ENCODE measurements at regions not wholly inside any gene's neighbourhood (a gene's known extent, or its start where the extent isn't known, plus 50 kb on each side); places are given as distances from the start of the nearest gene placed in this dataset.

- H3K4me1 ChIP-seq (ENCODE audit: insufficient read depth, low read length) = peaks cover 21% of the 10 kb centered on the region
- H3K4me2 ChIP-seq (ENCODE audit: insufficient read depth, low read length) = no peak overlapping the region
- TF ChIP-seq CTCF (IDR thresholded peaks at IDR 0.05; ENCODE audit: borderline replicate concordance, extremely low read depth, low read length, poor library complexity, severe bottlenecking) (no peak), EZH2 (IDR thresholded peaks at IDR 0.05; ENCODE audit: borderline replicate concordance, low read depth, low read length, severe bottlenecking) (no peak)
- no peaks in the 10 kb centered on the region for H3K27me3 ChIP-seq (ENCODE audit: insufficient read depth, low read length, poor library complexity)
- H3K36me3 ChIP-seq (ENCODE audit: insufficient read depth, low read length) = no peaks in the 10 kb centered on the region
- ATAC-seq (ENCODE audit: insufficient read depth, low read depth) (no peak), DNase-seq (no peak)
- H3K9me3 ChIP-seq (ENCODE audit: insufficient read depth, low read length, severe bottlenecking) = no peaks in the 10 kb centered on the region
- no peak overlapping the region for H3K27ac ChIP-seq (ENCODE audit: low read length)
- no peak overlapping the region for H2AFZ ChIP-seq (ENCODE audit: low read depth, low read length)
- no peaks in the 10 kb centered on the region for H4K20me1 ChIP-seq (ENCODE audit: insufficient read depth, low read length)
- no peaks in the 10 kb centered on the region for H3K79me2 ChIP-seq (ENCODE audit: insufficient read depth, low read length)
- H3K4me3 ChIP-seq (ENCODE audit: low read depth in 1 of 2, low read length in 2 of 2) = no peak overlapping the region
- no peak overlapping the region for H3K9ac ChIP-seq (ENCODE audit: low read depth, low read length)
Measured at GRCh38 chr7:118369987-118370386, 145.5 kb downstream of the ANKRD7 start.

DNA sequence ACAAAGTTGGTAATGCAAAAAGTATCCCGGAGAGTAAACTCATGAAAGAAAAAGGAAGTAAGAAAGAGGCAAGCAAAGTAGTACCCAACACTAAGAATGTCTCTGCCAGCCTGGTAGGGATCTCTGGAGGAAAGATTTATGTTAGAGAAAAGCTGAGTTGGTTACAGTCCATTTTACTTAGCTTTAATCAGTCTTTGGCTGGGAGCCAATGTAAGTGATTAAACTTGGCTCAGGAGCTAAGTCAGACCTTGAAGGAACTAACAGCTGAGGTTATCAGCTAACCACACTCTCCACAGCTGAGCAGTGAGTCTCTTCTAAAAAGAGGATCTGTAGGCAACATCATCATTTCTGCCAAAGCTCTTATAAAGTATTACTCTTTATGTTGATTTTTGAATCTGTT is 148.0 kb downstream of the ANKRD7 start:
- H4K20me1 ChIP-seq (ENCODE audit: insufficient read depth, low read length) = no peaks in the 10 kb centered on the region

DNA sequence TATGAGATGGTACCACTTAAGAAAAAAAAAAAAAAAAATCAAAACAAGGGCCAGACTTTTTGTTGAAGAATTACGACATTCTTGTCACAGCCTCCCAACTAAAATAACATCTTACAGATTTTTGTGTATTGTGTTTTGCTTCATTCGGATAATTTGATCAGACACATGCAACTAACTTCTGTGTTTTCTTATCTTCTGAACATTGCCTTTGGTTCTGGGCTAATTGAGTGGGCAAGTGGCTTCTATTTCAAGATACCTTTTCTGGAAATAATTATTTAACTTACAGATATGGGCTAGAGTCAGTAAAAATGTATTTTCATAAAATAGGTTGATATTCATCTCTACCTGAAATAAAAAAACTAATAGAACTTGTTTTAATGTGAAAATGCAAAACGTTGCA is 165.1 kb downstream of the ANKRD7 start:
- Histone ChIP-seq H3K4me2 (ENCODE audit: insufficient read depth, low read length) (no peak overlapping the region), H3K27ac (ENCODE audit: low read length) (no peak overlapping the region), H3K79me2 (ENCODE audit: insufficient read depth, low read length) (no peaks in the 10 kb centered on the region), H3K4me1 (ENCODE audit: insufficient read depth, low read length) (no peaks in the 10 kb centered on the region), H2AFZ (ENCODE audit: low read depth, low read length) (no peak overlapping the region), H3K36me3 (ENCODE audit: insufficient read depth, low read length) (no peaks in the 10 kb centered on the region), H3K4me3 (ENCODE audit: low read depth in 1 of 2, low read length in 2 of 2) (no peak overlapping the region), H3K9ac (ENCODE audit: low read depth, low read length) (no peak overlapping the region), H3K27me3 (ENCODE audit: insufficient read depth, low read length, poor library complexity) (no peaks in the 10 kb centered on the region), H3K9me3 (ENCODE audit: insufficient read depth, low read length, severe bottlenecking) (no peaks in the 10 kb centered on the region), H4K20me1 (ENCODE audit: insufficient read depth, low read length) (no peaks in the 10 kb centered on the region)
- ATAC-seq (ENCODE audit: insufficient read depth, low read depth) (no peak), DNase-seq (no peak)
- TF ChIP-seq CTCF (IDR thresholded peaks at IDR 0.05; ENCODE audit: borderline replicate concordance, extremely low read depth, low read length, poor library complexity, severe bottlenecking) (no peak), EZH2 (IDR thresholded peaks at IDR 0.05; ENCODE audit: borderline replicate concordance, low read depth, low read length, severe bottlenecking) (no peak)

More for the DNA sequence above, 148.0 kb downstream of the ANKRD7 start:
- Histone ChIP-seq H3K4me3 (ENCODE audit: low read depth in 1 of 2, low read length in 2 of 2) (no peak overlapping the region), H3K27ac (ENCODE audit: low read length) (peak overlapping the region; percentile 59), H3K4me2 (ENCODE audit: insufficient read depth, low read length) (peak overlapping the region; percentile 32; the same call in 1 of the 2 replicates), H3K9ac (ENCODE audit: low read depth, low read length) (no peak overlapping the region), H3K36me3 (ENCODE audit: insufficient read depth, low read length) (no peaks in the 10 kb centered on the region), H3K27me3 (ENCODE audit: insufficient read depth, low read length, poor library complexity) (no peaks in the 10 kb centered on the region), H3K9me3 (ENCODE audit: insufficient read depth, low read length, severe bottlenecking) (no peaks in the 10 kb centered on the region), H3K79me2 (ENCODE audit: insufficient read depth, low read length) (no peaks in the 10 kb centered on the region), H3K4me1 (ENCODE audit: insufficient read depth, low read length) (peaks cover 21% of the 10 kb centered on the region), H2AFZ (ENCODE audit: low read depth, low read length) (no peak overlapping the region)
- DNase-seq = peak; percentile 48
- ATAC-seq (ENCODE audit: insufficient read depth, low read depth) = peak; percentile 96
- no peak for TF ChIP-seq CTCF (IDR thresholded peaks at IDR 0.05; ENCODE audit: borderline replicate concordance, extremely low read depth, low read length, poor library complexity, severe bottlenecking)
- TF ChIP-seq EZH2 (IDR thresholded peaks at IDR 0.05; ENCODE audit: borderline replicate concordance, low read depth, low read length, severe bottlenecking) = no peak

GRCh38 chr7:118404211-118404610 is 179.7 kb downstream of the ANKRD7 start:
- no peak overlapping the region for H3K4me2 ChIP-seq (ENCODE audit: insufficient read depth, low read length)
- H3K9me3 ChIP-seq (ENCODE audit: insufficient read depth, low read length, severe bottlenecking) = no peaks in the 10 kb centered on the region
- H3K9ac ChIP-seq (ENCODE audit: low read depth, low read length) = no peak overlapping the region
- ATAC-seq (ENCODE audit: insufficient read depth, low read depth) (no peak), DNase-seq (no peak)
- H3K4me3 ChIP-seq (ENCODE audit: low read depth in 1 of 2, low read length in 2 of 2) = no peak overlapping the region
- no peaks in the 10 kb centered on the region for H3K36me3 ChIP-seq (ENCODE audit: insufficient read depth, low read length)
- H3K27me3 ChIP-seq (ENCODE audit: insufficient read depth, low read length, poor library complexity) = no peaks in the 10 kb centered on the region
- no peaks in the 10 kb centered on the region for H3K79me2 ChIP-seq (ENCODE audit: insufficient read depth, low read length)
- no peak overlapping the region for H3K27ac ChIP-seq (ENCODE audit: low read length)
- no peaks in the 10 kb centered on the region for H4K20me1 ChIP-seq (ENCODE audit: insufficient read depth, low read length)
- no peaks in the 10 kb centered on the region for H3K4me1 ChIP-seq (ENCODE audit: insufficient read depth, low read length)
- TF ChIP-seq EZH2 (IDR thresholded peaks at IDR 0.05; ENCODE audit: borderline replicate concordance, low read depth, low read length, severe bottlenecking) (no peak), CTCF (IDR thresholded peaks at IDR 0.05; ENCODE audit: borderline replicate concordance, extremely low read depth, low read length, poor library complexity, severe bottlenecking) (no peak)
- H2AFZ ChIP-seq (ENCODE audit: low read depth, low read length) = no peak overlapping the region

Measured in DND-41 (cell line).